SK-N-DZ (cell line): ENCODE measurements at regions not wholly inside any gene's neighbourhood (a gene's known extent, or its start where the extent isn't known, plus 50 kb on each side); places are given as distances from the start of the nearest gene placed in this dataset.

Experiments
- DNase-seq: peaks from one replicate; pipeline ENCODE4 v3.0.0-alpha.2; 2015; ENCODE audit warnings: low spot score

- DNase-seq = no peak
Observed at GRCh38 chr7:1372671-1373379, 86.4 kb downstream of the MICALL2 start.

GRCh38 chr7:1377111-1377909 lies 82.0 kb downstream of the MICALL2 start:
- no peak for DNase-seq

GRCh38 chr7:1378610-1379601 lies 80.4 kb downstream of the MICALL2 start:
- DNase-seq = no peak

GRCh38 chr7:1380231-1380815 lies 78.9 kb downstream of the MICALL2 start:
- no peak for DNase-seq

- DNase-seq = no peak
Observed at GRCh38 chr7:1380821-1381580, 78.3 kb downstream of the MICALL2 start.

- no peak for DNase-seq
Observed at GRCh38 chr7:1382553-1383397, 76.5 kb downstream of the MICALL2 start.

GRCh38 chr7:1383398-1384112 lies 75.7 kb downstream of the MICALL2 start:
- DNase-seq = no peak

- DNase-seq = no peak
Observed at GRCh38 chr7:1384113-1384415, 75.2 kb downstream of the MICALL2 start.
